Activated CD8-positive, alpha-beta T cell treated with anti-CD3 and anti-CD28 coated beads for 36 hours (primary cell): ENCODE measurements at regions not wholly inside any gene's neighbourhood (a gene's known extent, or its start where the extent isn't known, plus 50 kb on each side); places are given as distances from the start of the nearest gene placed in this dataset.

Experiments
- ATAC-seq: fragments of 200-7000 bp; cut with Tn5 transposase; one replicate; pipeline ENCODE4 v1.10.0; 2021; ENCODE audit warnings: mild to moderate bottlenecking, moderate library complexity
- CTCF ChIA-PET: fragments of 350-600 bp; sonication (Branson Sonifier 250); formaldehyde crosslinking; loops from one replicate; lab custom pipeline; 2021; ENCODE audit warnings: antibody characterized with exemption; lab: Charles Lee
- POLR2A ChIA-PET: fragments of 350-600 bp; sonication (Branson Sonifier 250); formaldehyde crosslinking; loops from one replicate; lab custom pipeline; 2021; ENCODE audit warnings: antibody characterized with exemption; lab: Charles Lee
- DNase-seq: peaks from one replicate; pipeline ENCODE4 v3.0.0-alpha.2; 2020
- H3K27ac Mint-ChIP-seq: one replicate; pipeline ENCODE4 v1.8.0; 2021; ENCODE audit warnings: mild to moderate bottlenecking, mixed read lengths
- H3K27me3 Mint-ChIP-seq: one replicate; pipeline ENCODE4 v1.8.0; 2021; ENCODE audit warnings: mixed read lengths
- H3K36me3 Mint-ChIP-seq: one replicate; pipeline ENCODE4 v1.8.0; 2021; ENCODE audit warnings: low read depth, mixed read lengths
- H3K4me1 Mint-ChIP-seq: one replicate; pipeline ENCODE4 v1.8.0; 2021; ENCODE audit warnings: low read depth, mixed read lengths
- H3K4me3 Mint-ChIP-seq: one replicate; pipeline ENCODE4 v1.8.0; 2021; ENCODE audit warnings: mild to moderate bottlenecking, moderate library complexity, mixed read lengths
- H3K9me3 Mint-ChIP-seq: one replicate; pipeline ENCODE4 v1.8.0; 2021; ENCODE audit warnings: mixed read lengths
- intact Hi-C: fragments of 100-400 bp; cut with micrococcal nuclease; formaldehyde crosslinking; loops from one replicate; pipeline ENCODE4 v1.10.0; 2022
- TF ChIP-seq, protein P1 (sequence below): fragments of 200-600 bp; IDR thresholded peaks from one replicate; pipeline ENCODE4 v1.8.0; 2022; ENCODE audit warnings: antibody characterized with exemption, mild to moderate bottlenecking

DNA sequence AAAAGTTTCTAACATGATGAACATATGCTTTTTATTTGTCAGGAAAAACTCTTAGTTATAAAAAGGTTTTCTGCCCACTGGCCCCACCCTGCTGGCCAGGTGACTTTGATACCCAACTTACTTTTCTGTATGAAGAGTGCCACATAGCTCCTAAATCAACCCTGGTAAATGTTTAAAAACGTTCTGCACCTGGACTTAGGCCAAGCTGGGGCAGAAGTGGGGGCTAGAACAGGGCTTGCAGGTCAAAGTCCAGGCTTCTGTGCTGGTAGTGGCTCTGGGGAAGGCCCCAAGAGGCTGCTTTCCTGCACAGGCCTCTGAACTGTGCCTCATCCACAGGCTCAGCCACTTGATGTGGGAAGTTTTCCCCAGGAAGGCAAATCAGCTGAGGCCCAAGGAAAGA, 171.7 kb downstream of the ANKRD30B start:
- Mint-ChIP-seq H3K9me3 (no peaks in the 10 kb centered on the region), H3K4me3 (no peak overlapping the region), H3K27me3 (no peaks in the 10 kb centered on the region), H3K4me1 (no peaks in the 10 kb centered on the region), H3K36me3 (no peaks in the 10 kb centered on the region), H3K27ac (no peak overlapping the region)
- intact Hi-C loops: no loop called here
- TF ChIP-seq, protein P1, sequence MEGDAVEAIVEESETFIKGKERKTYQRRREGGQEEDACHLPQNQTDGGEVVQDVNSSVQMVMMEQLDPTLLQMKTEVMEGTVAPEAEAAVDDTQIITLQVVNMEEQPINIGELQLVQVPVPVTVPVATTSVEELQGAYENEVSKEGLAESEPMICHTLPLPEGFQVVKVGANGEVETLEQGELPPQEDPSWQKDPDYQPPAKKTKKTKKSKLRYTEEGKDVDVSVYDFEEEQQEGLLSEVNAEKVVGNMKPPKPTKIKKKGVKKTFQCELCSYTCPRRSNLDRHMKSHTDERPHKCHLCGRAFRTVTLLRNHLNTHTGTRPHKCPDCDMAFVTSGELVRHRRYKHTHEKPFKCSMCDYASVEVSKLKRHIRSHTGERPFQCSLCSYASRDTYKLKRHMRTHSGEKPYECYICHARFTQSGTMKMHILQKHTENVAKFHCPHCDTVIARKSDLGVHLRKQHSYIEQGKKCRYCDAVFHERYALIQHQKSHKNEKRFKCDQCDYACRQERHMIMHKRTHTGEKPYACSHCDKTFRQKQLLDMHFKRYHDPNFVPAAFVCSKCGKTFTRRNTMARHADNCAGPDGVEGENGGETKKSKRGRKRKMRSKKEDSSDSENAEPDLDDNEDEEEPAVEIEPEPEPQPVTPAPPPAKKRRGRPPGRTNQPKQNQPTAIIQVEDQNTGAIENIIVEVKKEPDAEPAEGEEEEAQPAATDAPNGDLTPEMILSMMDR: no peak
- DNase-seq: no peak
- CTCF ChIA-PET: no interaction called here
- no peak for ATAC-seq
- POLR2A ChIA-PET: no interaction called here

DNA sequence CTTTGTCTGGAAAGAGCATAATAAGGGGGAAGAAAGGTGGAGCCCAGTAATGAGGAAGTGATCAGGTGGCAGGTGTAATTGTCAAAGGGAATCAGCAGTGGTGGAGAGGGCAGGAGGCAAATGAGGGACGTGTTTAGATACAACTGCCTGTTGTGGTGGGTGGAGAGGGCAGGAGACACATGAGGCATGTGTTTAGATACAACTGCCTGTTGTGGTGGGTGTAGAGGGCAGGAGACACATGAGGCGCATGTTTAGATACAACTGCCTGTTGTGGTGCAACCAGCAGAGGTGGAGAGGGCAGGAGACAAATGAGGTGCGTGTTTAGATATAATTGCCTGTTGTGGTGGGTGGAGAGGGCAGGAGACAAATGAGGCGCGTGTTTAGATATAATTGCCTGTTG, 173.1 kb downstream of the ANKRD30B start:
- TF ChIP-seq, protein P1: no peak
- ATAC-seq (no peak), DNase-seq (no peak)
- Mint-ChIP-seq H3K36me3 (no peaks in the 10 kb centered on the region), H3K9me3 (no peaks in the 10 kb centered on the region), H3K27me3 (no peaks in the 10 kb centered on the region), H3K4me1 (no peaks in the 10 kb centered on the region), H3K4me3 (no peak overlapping the region), H3K27ac (no peak overlapping the region)
- intact Hi-C loops: no loop called here
- CTCF ChIA-PET: no interaction called here
- POLR2A ChIA-PET: no interaction called here

DNA sequence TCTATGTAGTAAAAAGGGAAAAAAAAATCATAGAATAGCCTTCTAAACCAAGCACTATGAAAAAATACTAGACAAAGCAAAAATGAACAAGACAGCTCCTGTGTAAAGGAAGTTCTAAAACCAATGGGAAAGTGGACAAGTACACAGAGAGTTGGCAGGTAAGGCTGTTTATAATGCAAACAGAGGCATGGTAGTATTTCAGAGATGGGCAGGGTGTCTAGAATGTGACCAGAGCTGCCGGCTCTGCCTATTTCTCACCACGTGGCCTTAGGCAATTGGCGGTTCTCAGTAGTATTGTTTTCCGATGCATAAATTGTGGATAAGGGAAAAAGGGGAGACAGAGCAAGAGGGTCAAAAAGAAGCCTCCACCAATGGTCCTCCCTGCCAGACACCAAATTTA, 173.6 kb downstream of the ANKRD30B start:
- ATAC-seq (no peak), DNase-seq (no peak)
- intact Hi-C loops: no loop called here
- Mint-ChIP-seq H3K4me1 (no peaks in the 10 kb centered on the region), H3K27me3 (no peaks in the 10 kb centered on the region), H3K9me3 (no peaks in the 10 kb centered on the region), H3K4me3 (no peak overlapping the region), H3K36me3 (no peaks in the 10 kb centered on the region), H3K27ac (no peak overlapping the region)
- TF ChIP-seq, protein P1: no peak
- POLR2A ChIA-PET: no interaction called here
- CTCF ChIA-PET: no interaction called here

DNA sequence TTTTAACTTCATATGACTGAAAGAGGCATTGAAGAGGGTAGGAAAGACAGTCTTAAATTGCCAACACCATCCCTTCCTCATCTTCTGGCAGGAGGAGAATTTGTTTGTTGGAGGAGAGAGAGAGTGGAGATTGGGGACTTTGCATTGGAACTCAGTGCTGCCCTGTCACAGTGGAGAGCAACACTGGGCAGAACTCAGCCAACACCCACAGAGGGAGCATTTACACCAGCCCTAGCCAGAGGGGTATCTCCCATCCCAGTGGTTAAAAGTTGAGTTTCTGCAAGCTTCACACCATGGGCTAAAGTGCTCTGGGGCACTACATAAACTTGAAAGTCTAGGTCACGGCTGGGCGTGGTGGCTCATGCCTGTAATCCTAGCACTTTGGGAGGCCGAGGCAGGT, 174.1 kb downstream of the ANKRD30B start:
- no peak for DNase-seq
- POLR2A ChIA-PET: no interaction called here
- no peak overlapping the region for H3K4me3 Mint-ChIP-seq
- TF ChIP-seq, protein P1: no peak
- intact Hi-C loops: no loop called here
- no peak overlapping the region for H3K27ac Mint-ChIP-seq
- no peaks in the 10 kb centered on the region for H3K4me1 Mint-ChIP-seq
- no peaks in the 10 kb centered on the region for H3K36me3 Mint-ChIP-seq
- CTCF ChIA-PET: no interaction called here
- no peaks in the 10 kb centered on the region for H3K27me3 Mint-ChIP-seq
- no peak for ATAC-seq
- no peaks in the 10 kb centered on the region for H3K9me3 Mint-ChIP-seq

DNA sequence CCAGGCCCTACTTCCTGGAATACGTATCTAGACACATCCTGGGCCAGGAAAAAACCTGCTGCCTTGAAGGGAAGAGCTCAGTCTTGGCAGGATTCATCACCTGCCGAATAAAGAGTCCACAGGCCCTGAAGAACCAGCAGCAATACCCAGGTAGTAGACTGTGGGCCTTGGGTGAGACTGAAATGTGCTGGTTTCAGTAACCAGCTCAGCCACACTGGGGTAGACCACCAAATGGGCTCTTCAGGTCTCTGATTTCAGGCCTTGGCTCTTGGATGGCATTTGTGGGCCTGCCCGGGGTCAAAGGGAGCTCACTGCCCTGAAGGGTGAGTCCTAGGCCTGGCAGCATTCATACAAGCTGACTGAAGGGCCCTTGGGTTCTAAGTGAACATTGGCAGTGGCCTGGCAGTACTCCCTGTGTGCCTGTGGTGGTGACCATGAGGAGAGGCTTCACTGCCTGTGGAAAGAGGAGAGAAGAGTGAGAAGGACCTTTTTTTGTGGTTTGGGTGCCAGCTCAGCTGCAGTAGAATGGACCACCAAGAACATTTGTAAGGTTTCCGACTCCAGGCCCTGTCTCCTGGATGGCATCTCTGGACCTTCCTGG, 175.1 kb downstream of the ANKRD30B start:
- no peak for DNase-seq
- Mint-ChIP-seq H3K36me3 (no peaks in the 10 kb centered on the region), H3K27ac (no peak overlapping the region), H3K4me1 (no peaks in the 10 kb centered on the region), H3K9me3 (no peaks in the 10 kb centered on the region), H3K27me3 (no peaks in the 10 kb centered on the region), H3K4me3 (no peak overlapping the region)
- intact Hi-C loops: no loop called here
- POLR2A ChIA-PET: no interaction called here
- ATAC-seq: no peak
- TF ChIP-seq, protein P1: no peak
- CTCF ChIA-PET: no interaction called here
